PC-9 (cell line): ENCODE measurements at regions not wholly inside any gene's neighbourhood (a gene's known extent, or its start where the extent isn't known, plus 50 kb on each side); places are given as distances from the start of the nearest gene placed in this dataset.

ENCODE experiments used
- EZH2 ChIP-seq: fragments of 200-600 bp; sonication (generic); IDR thresholded peaks from 2 replicates; pipeline ENCODE4 v1.8.0; 2017; ENCODE audit warnings: antibody characterized with exemption, low read depth
- TF ChIP-seq, protein P1 (sequence below): fragments of 200-600 bp; sonication (generic); conservative IDR thresholded peaks from 2 replicates; pipeline ENCODE4 v1.6.1; 2017; ENCODE audit warnings: mixed run types, antibody characterized with exemption, mild to moderate bottlenecking, moderate library complexity

DNA sequence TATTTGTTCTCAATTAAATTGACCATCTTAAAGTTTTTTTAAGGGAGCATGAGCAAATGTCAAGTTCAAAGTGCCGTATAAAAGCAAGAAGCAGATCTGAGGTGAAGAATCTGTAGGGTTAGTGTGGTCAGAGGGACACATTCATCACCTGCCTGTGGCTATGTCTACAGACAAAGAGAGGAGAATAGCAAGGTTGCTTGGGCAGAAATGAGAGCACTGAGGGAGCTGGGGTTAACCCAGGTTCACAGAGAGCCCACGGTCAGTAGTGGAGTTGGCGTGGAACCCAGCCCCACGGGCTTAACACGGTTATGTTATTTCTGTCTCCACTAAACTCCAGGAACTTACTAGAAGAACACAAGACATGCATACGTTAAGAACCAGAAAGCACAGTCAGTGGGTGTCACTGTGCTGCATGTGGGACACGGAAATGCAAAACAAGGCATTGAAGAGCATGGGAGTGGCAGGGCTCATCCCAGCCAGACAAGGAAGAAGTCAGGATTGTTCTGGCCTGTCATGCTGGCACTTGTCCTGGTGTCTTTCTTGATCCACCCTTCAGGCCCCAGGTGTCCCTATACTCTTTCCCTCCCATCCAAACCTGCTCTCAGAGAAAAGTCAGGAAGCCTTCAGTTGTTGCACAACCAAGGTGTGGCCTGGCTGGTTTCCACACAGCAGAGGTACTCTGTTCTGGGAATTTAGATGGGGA lies 95.5 kb upstream of the IVNS1ABP start:
- TF ChIP-seq, protein P1, sequence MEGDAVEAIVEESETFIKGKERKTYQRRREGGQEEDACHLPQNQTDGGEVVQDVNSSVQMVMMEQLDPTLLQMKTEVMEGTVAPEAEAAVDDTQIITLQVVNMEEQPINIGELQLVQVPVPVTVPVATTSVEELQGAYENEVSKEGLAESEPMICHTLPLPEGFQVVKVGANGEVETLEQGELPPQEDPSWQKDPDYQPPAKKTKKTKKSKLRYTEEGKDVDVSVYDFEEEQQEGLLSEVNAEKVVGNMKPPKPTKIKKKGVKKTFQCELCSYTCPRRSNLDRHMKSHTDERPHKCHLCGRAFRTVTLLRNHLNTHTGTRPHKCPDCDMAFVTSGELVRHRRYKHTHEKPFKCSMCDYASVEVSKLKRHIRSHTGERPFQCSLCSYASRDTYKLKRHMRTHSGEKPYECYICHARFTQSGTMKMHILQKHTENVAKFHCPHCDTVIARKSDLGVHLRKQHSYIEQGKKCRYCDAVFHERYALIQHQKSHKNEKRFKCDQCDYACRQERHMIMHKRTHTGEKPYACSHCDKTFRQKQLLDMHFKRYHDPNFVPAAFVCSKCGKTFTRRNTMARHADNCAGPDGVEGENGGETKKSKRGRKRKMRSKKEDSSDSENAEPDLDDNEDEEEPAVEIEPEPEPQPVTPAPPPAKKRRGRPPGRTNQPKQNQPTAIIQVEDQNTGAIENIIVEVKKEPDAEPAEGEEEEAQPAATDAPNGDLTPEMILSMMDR: no peak
- no peak for TF ChIP-seq EZH2
